Left renal pelvis (tissue), 4 donors: ENCODE measurements at regions not wholly inside any gene's neighbourhood (a gene's known extent, or its start where the extent isn't known, plus 50 kb on each side); places are given as distances from the start of the nearest gene placed in this dataset.

Experiments used
- DNase-seq, 4 donors: peaks; one replicate each; pipeline ENCODE4 v3.0.0-alpha.2; 2013; ENCODE audit warnings: low read depth in 4 of 4, low spot score in 3 of 4

DNA sequence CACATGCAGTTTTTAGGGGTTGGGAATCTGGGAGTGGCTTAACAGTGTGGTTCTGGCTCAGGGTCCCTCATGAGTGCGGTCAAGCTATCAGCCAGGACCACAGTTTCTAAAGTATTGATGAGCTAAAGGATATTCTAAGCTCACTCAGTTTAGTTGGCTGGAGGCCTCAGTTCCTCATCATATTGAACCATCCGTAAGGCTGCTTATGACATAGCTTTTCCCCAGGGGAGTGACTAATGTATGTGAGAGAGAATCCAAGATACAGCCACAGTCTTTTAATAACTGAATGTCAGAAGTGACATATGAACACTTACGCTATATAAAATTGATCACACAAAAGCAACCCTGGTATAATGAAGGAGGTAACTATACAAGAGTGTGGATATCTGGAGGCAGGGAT, 245.3 kb downstream of the POLR1F start:
- DNase-seq = no peak

DNA sequence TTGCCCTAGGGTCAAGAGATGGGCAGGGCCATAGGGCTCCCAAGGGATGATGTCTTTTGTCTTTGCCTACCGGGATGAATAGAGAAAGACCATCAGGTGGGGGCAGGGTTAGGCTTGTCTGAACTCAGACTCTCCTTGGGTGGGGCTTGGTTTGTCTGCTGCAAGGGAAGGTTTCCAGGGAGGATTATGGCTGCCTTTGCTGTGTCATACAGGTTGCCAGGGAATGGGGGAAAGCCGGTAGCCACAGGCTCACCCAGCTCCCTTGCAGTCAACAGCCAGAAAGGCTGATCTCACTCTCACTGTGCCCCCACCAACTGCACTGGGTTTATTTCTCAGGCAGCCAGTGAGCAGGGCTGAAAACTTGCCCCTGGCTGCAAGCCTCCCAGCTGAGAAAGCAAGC, 253.2 kb downstream of the POLR1F start:
- no peak for DNase-seq

DNA sequence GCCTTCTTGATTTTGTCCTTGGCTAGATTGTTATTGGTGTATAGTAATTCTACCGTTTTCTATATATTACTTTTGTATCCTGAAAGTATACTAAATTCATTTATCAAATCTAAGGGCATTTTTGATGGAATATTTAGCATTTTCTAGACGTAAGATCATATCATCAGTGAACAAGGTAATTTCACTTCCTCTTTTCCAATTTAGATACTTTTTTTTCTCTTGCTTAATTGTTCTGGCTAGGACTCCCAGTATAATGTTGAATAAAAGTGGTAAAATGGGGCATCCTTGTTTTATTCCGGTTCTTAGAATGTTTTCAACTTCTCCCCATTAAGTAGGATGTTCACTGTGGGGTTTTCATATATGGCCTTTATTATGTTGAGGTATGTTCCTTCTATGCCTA, 260.7 kb downstream of the POLR1F start:
- no peak for DNase-seq

DNA sequence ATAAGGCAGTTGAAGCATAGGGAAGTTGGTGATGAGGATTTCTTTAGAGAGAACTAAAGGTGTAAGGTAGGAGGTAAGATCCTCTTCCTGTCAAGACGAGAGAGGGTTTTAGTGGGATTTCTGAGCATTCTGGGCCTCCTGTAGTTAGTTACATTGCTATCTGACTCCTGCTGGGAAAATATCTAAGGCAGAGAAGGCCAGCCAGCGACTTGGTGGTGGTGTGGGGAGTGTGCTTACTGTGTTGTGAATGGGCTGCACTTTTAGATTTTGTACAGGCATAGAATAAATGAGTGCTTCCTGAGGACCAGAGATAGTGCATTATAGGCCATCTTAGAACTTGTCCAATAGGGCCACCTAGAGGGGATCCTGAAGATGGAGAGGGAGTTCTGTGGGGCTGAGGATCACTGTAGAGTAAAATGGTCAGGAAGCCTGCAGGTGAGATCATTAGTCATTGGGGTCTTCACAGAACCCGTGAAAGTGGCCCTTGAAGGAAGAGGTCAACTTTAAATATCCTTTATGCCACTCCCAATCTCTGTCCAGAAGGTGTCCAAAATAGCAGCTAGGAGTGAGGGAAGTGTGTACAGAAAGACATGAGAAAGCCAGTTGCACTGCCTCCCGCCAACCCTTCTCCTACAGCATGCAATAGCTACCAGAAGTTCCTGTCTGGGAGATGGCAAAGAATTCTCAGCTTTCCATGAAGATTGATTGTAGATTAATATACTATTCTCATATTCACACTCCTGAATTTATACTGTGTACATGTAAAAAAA, 266.6 kb downstream of the POLR1F start:
- no peak for DNase-seq

DNA sequence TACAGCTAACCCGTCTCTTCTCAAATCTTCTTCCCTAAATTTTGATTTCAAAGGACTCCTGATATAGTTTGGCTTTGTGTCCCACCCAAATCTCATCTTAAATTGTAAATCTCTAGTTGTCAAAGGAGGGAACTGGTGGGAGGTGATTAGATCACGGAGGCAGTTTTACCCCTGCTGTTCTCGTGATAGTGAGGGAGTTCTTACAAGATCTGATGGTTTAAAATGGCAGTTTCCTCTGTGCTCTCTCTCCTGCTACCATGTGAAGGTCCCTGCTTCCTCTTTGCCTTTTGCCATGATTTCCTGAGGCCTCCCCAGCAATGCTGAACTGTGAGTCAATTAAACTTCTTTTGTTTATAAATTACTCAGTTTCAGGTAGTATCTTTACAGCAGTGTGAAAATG, 269.3 kb downstream of the POLR1F start:
- DNase-seq = no peak

DNA sequence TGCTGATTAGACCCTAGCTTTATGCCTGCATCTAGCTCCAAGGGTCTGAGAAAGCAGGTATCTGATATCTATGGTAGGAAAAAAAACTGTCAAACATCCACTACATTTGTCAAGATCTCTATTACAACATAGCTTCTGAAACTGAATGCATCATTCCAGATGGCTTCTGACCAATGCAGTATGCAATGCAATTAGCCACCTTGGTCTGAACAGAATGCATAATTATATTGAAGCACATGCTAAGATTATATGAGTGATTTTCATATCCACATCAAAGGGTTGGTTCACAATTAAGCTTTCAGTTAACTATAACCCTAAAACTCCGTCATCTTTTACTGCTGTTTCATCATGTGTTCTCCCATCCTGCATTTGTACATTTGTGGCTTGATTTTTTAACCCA, 271.4 kb downstream of the POLR1F start:
- no peak for DNase-seq

DNA sequence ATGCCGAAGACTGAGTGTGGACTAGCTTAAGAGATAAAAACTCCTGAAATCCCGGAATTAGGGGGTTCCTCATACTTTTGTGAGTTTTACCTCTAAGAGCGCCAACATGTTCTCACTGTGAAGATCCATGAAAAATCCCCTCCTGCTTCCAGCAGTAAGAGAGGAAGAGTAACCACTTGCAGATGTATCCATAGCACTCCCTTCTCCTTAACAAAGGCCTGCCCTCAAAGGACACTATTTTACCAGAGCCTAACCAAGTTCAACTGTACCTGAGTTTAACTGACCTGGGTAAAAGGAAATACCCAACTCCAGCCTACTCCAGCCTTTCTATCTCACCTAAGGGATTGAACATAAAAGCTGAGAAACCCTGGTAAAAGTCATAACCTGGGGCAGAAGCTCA, 280.9 kb downstream of the POLR1F start:
- DNase-seq = no peak

DNA sequence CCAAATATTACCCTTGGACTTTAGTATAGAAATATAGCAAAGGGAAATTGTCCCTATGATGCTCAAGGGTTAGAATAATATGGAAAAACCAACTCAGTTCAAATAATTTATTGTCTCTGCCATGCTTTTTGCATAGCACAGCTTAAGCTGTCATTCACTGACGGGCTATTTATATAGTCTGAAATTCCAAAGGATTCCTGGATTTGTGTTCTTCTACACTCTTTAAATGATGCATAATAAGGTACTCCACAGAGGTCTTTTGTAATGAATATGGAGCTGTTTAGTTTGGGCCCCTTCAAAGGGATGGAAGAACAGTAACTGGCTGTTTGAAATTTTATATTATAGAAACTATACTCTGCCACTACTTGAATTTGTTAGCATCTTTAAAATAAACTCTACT, 276.6 kb upstream of the FERD3L start:
- no peak for DNase-seq

DNA sequence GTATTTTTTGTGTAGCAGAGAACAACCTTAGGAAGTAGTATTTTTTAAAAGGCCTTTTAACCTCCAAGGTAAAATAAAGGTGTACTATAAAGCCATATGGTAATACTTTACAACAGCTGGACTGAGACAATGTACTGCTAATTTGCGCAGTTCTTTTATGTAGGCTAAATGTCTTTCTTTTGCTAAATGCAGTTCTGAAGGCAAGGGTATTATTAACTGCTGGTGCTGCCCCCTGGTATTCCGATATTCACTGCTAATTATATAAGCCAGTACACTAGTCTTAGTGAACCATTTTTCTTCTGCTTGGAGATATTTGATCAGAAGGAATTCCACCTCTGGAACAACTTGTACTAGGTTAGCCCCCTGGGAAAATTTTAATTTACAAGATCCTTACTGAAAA, 272.0 kb upstream of the FERD3L start:
- DNase-seq = no peak

DNA sequence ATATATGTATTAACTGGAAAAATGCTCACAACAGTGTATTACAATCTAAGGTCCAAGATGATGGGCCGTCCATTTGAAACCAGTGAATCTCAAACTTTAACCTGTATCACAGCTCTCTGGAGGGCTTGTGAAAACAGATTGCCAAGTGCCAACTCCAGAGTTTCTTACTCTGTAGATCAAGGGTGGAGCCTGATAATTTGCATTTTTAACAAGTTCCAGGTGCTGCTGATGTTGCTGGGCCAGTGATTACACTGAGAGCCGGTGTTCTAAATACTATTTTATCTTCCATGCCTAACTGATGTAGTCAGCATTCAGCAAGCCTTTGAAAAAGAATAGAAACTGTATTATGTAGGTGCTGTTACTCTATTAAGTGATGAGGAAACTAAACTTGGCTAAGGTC, 269.9 kb upstream of the FERD3L start:
- no peak for DNase-seq

DNA sequence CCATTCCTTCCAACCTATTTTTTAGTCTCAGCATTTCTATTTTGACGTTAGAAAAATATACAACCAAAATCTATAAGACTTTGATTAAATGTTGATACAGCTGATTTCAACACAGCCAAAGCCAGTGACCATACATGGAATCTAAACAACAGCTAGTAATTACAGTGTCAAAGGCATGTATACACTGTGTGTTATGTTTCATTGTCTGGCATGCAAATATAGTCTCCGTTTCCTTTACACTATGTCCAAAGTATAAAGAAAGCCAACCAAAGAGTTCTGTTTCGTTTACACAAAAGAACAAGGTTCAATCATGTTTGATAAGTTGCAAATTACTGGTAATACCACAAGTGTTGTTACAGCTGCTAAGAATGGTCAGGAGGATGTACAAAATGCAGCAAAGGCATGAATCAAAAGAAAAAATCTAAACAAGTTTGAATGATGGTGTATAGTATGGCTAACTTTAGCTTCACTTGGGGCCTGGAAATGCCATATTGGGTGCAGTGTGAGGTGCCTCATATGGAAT, 268.3 kb upstream of the FERD3L start:
- DNase-seq = no peak

DNA sequence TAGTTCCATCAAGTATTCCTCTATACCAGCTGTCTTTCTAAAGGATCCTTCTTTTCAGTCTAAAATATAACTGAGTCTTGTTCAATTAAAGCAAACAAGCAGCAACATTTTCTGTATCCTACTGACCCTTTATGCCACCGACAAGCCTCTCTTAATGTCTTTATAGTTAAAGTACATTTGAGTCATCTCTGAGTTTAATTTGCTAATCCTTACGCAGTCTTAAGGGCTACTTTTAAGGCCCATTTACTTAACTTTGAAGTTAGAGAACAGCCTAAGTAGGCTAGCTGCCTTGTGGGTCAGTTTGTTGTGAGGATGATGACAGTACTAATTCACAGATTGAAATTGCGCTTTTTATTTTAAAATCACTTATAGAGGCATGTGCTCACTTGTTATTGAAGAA, 265.5 kb upstream of the FERD3L start:
- no peak for DNase-seq

DNA sequence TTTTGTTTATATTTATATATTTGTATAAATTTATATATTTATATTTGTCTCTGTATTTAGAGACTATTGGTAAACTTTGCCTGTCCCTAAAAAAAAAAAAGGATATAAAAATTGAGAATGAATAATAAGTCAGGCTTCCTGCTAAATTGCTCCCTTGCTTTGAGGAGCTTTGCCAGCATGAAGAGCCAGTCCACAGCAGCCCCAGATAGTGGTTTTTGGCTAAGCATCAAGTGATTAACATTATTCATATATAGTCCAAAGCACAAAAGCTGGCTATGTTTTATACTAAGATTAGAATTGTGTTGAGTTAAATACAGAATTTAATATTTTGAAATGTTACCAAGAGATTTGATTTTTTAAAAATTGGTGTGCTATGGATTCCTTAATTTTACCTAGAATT, 264.9 kb upstream of the FERD3L start:
- no peak for DNase-seq

DNA sequence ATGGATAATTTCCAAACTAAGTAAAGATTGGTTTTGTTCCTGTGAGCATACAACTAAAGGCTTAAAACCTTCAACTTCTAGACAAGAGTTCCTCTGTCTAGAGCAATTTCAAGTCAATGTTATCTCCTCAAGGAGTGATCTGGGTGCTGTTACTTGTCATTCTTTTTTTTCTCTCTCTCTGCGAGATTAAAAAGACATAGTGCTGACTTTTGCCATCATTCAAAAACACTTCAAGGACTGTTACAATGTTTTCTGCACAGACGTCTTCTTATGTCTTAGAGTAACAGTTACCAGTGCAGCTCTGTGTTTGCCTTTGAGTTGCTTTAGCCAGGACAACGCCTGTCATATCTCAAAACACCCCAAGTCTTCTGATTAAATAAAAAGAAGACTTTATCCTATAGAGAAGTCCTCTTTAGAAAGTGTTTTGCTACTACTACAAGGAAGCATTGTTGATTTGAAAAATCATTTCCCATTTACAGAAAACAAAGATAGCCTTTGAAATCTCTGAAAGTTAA, 263.5 kb upstream of the FERD3L start:
- DNase-seq = no peak

DNA sequence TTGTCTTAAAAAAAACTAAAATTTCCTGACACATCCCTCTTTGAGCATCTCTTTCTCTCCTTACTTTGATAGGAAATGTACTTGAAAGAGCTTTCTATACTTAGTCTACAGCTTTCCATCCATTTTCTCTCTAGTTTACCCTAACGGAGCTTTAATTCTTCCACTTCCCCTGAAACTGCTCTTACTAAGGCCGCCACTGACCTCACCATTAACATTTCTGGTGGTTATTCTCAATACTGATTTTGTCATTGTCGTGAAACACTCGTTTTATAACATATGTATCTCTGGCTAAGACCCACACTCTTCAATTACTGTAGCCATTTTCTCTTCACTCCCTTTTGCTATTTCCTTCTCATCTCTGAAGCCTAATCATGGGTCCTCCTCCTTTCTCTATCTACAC, 262.0 kb upstream of the FERD3L start:
- no peak for DNase-seq

DNA sequence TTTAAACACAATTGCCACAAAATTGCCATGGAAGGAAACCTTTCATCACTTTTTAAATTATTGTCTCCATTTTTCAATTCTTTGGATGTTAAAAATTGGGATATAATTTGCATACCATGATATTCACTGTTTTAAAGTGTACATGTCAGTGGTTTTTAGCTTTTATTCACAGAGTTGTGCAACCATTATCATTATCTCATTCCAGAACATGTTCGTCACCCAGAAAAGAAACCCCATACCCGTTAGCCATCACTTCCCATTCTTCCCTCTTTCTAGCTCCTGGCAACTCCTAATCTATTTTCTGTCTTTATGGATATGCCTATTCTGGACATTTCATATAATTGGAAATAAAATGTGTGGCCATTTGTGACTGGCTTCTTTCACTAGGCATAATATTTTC, 260.3 kb upstream of the FERD3L start:
- DNase-seq = no peak

DNA sequence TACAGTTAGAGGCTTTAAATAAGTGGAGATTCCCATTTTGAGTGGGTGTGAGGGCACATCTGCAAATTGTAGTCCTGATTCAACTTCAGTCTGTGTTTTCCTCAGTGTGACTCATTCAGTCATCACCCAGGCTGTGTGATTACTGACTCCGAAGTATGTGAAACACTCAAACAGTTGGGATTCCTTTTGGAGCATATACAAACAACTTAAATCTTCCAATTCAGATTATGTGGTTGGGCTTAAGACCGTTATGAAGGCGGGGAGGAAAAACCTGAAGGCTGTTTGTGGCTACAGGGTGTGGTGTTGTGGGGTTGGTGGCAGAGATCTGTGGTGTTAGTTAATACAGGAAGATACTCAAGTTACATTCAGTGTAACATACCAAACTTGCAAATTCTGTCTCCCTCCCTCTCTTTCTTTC, 259.7 kb upstream of the FERD3L start:
- no peak for DNase-seq

DNA sequence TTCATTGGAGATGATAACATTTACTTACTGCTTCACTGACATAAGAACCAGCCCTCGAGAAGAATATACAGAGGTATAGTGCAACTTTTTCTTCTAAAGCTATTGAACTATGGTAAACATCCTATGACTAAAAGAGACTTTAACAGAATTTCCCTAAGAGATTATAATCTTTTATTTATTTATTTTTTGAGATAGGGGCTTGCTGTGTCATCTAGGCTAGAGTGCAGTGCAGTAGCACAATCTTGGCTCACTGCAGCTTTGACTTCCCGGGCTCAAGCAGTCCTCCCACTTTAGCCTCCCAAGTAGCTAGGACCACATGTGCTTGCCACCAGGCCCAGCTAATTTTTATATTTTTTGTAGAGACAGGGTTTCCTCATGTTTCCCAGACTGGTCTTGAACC, 258.5 kb upstream of the FERD3L start:
- DNase-seq = no peak

DNA sequence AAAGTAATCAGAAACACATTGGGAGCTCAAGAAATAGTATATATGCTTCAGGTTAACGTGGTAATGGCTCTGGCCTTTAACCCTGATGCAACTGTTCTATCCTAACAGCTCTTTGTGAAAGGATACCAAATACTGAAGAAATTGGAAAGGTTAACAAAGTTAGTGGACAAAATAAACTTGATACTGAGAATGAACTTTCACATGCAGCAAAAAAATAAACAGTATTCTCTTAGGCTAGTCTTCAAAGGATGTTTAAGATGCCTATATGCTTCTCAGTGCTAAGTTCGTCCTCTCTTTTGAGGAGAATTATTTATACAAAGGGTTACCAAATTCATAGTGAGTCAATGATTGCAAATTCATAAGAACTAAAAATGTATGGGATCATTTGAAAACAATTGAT, 256.2 kb upstream of the FERD3L start:
- DNase-seq = no peak

DNA sequence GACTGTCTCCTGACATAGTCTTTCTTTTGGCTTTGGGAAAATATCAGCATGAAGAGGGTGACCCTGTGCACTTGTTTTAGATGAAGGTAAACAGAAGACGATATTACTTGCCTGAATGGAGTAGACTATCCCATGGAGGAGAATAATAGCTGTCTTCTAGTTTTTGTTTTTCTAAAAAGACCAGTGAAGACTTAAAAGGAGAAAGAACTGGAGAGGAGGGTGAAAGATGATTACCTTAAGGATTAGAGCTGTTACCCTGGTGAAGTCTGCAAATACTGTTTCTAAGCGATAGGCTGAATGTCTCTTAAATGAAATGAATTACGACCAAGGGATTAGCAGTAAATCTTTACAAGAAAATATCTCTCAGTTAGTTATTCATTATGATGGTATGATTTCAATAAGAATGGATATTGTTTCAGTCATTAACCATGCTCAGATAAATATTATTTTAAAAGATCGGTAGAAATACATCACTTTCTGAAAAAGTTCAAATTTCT, 255.6 kb upstream of the FERD3L start:
- no peak for DNase-seq

DNA sequence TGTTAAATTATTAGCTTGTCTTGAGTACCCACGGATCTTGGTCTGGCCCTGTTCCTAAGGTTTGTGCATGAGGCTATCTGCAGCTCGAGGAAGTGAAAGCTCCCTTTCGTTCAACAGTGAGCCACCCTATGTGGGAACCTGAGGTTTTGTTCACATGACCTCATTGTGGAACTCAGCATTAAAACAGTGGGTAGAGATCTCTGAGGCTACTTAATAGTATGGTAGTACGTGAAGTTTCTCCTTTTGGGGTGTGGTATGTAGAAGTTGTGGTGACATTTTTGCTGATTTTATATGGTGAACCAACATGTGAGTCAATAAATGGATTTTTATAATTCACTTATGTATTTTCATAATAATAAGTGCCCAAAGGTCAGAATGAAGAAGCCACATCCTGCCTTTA, 252.7 kb upstream of the FERD3L start:
- DNase-seq = no peak

DNA sequence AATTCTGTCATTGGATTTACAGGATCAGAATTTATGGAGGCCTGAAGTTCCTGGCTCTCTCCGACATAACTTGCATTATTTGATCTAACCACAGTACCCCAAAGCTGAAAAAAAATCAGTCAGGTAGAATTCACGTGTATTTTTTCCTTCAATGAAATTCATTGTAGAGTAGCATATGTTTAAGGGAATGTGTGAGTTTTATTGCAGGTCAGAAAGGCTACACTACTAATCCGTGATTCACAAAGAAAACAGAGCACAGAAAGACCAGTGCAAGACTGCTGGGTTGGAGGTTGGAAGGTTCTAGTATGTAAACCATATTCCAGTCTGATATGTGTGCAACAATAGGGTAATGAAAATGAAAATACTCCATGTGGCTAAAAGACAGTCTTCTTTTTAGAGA, 247.0 kb upstream of the FERD3L start:
- no peak for DNase-seq

DNA sequence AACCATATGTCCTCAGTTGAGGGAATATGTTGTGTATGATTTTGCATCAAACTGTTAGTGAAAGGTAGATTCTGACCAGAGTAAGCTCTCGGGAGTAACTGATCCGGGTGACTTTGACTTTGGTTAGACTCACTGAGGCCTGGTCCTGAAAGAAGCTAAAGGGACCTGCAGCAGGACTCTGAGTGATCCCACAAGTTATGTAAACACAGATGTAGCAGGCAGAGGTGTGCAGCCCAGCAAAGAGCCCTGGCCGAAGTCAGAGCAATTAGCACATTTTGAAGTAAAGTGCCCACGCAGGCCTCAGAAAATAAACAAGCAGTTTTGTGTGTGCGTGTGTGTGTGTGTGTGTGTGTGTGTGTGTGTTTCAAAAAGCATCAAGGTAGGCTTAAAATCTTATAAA, 245.6 kb upstream of the FERD3L start:
- no peak for DNase-seq
